ENCODE measurements at regions not wholly inside any gene's neighbourhood (a gene's known extent, or its start where the extent isn't known, plus 50 kb on each side); places are given as distances from the start of the nearest gene placed in this dataset.

- intact Hi-C loops (cut with DNase I; ENCODE audit: low total_unique reads) = no loop called here
These were observed 110.3 kb upstream of the ZNF608 start for GRCh38 chr5:124856726-124857125.

GRCh38 chr5:124858612-124859011 lies 112.2 kb upstream of the ZNF608 start:
- DNase-seq (ENCODE audit: low spot score in 2 of 2) = no peak
- intact Hi-C loops (cut with DNase I; ENCODE audit: low total_unique reads) = no loop called here
- no peak overlapping the region for H3K4me3 ChIP-seq (ENCODE audit: low read depth, poor library complexity, severe bottlenecking)
- TF ChIP-seq POLR2A (IDR thresholded peaks at IDR 0.05) (no peak), CTCF (IDR thresholded peaks at IDR 0.05) (no peak)
- WGBS, 2 donors = 60 to 72% methylated on average over 2 of the region's 2 CpGs

More at GRCh38 chr5:124856726-124857125, 110.3 kb upstream of the ZNF608 start:
- 84 to 93% methylated on average over 3 of the region's 3 CpGs for WGBS, 2 donors
- no peak for DNase-seq (ENCODE audit: low spot score in 2 of 2)
- TF ChIP-seq POLR2A (IDR thresholded peaks at IDR 0.05) = no peak
- no peak for TF ChIP-seq CTCF (IDR thresholded peaks at IDR 0.05)
- no peak overlapping the region for H3K4me3 ChIP-seq (ENCODE audit: low read depth, poor library complexity, severe bottlenecking)

GRCh38 chr5:124859027-124859426 lies 112.6 kb upstream of the ZNF608 start:
- DNase-seq (ENCODE audit: low spot score in 2 of 2) = peak in 1 of 2 donors; percentile 40
- 59 to 60% methylated on average over 4 of the region's 4 CpGs for WGBS, 2 donors
- H3K4me3 ChIP-seq (ENCODE audit: low read depth, poor library complexity, severe bottlenecking) = no peak overlapping the region
- no peak for TF ChIP-seq POLR2A (IDR thresholded peaks at IDR 0.05)
- no peak for TF ChIP-seq CTCF (IDR thresholded peaks at IDR 0.05)
- intact Hi-C loops (cut with DNase I; ENCODE audit: low total_unique reads) = no loop called here

- no peak for DNase-seq (ENCODE audit: low spot score in 2 of 2)
- no peak overlapping the region for H3K4me3 ChIP-seq (ENCODE audit: low read depth, poor library complexity, severe bottlenecking)
- no peak for TF ChIP-seq POLR2A (IDR thresholded peaks at IDR 0.05)
- no peak for TF ChIP-seq CTCF (IDR thresholded peaks at IDR 0.05)
- 73 to 75% methylated on average over 3 of the region's 3 CpGs for WGBS, 2 donors
- intact Hi-C loops (cut with DNase I; ENCODE audit: low total_unique reads) = no loop called here
These were observed 113.3 kb upstream of the ZNF608 start for GRCh38 chr5:124859556-124860290.

- DNase-seq (ENCODE audit: low spot score in 2 of 2) = no peak
- WGBS, 2 donors = 70 to 82% methylated on average over 4 of the region's 4 CpGs
- H3K4me3 ChIP-seq (ENCODE audit: low read depth, poor library complexity, severe bottlenecking) = no peak overlapping the region
- TF ChIP-seq POLR2A (IDR thresholded peaks at IDR 0.05) (no peak), CTCF (IDR thresholded peaks at IDR 0.05) (no peak)
- intact Hi-C loops (cut with DNase I; ENCODE audit: low total_unique reads) = no loop called here
These were observed 113.8 kb upstream of the ZNF608 start for GRCh38 chr5:124860291-124860655.

GRCh38 chr5:124865066-124865465 lies 118.6 kb upstream of the ZNF608 start:
- 92 to 95% methylated on average over 3 of the region's 3 CpGs for WGBS, 2 donors

More at GRCh38 chr5:124865066-124865465, 118.6 kb upstream of the ZNF608 start:
- DNase-seq (ENCODE audit: low spot score in 2 of 2) = no peak
- intact Hi-C loops (cut with DNase I; ENCODE audit: low total_unique reads) = no loop called here
- no peak for TF ChIP-seq POLR2A (IDR thresholded peaks at IDR 0.05)
- no peak for TF ChIP-seq CTCF (IDR thresholded peaks at IDR 0.05)
- H3K4me3 ChIP-seq (ENCODE audit: low read depth, poor library complexity, severe bottlenecking) = no peak overlapping the region

All from lower leg skin (tissue), 4 donors.